ENCODE measurements at regions not wholly inside any gene's neighbourhood (a gene's known extent, or its start where the extent isn't known, plus 50 kb on each side); places are given as distances from the start of the nearest gene placed in this dataset.
"Not testable (repeated sequence)": the region's sequence is repeated elsewhere in the genome, so short reads cannot be mapped to it uniquely, and the experiment has no call there.

GRCh38 chr1:78726686-78727085 is 77.1 kb downstream of the IFI44 start:
- TF ChIP-seq, protein P1, sequence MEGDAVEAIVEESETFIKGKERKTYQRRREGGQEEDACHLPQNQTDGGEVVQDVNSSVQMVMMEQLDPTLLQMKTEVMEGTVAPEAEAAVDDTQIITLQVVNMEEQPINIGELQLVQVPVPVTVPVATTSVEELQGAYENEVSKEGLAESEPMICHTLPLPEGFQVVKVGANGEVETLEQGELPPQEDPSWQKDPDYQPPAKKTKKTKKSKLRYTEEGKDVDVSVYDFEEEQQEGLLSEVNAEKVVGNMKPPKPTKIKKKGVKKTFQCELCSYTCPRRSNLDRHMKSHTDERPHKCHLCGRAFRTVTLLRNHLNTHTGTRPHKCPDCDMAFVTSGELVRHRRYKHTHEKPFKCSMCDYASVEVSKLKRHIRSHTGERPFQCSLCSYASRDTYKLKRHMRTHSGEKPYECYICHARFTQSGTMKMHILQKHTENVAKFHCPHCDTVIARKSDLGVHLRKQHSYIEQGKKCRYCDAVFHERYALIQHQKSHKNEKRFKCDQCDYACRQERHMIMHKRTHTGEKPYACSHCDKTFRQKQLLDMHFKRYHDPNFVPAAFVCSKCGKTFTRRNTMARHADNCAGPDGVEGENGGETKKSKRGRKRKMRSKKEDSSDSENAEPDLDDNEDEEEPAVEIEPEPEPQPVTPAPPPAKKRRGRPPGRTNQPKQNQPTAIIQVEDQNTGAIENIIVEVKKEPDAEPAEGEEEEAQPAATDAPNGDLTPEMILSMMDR (IDR thresholded peaks at IDR 0.05; ENCODE audit: borderline replicate concordance, insufficient read depth, low read depth, low read length): no peak
- H3K4me3 ChIP-seq (ENCODE audit: low read depth, low read length): no peak overlapping the region

DNA sequence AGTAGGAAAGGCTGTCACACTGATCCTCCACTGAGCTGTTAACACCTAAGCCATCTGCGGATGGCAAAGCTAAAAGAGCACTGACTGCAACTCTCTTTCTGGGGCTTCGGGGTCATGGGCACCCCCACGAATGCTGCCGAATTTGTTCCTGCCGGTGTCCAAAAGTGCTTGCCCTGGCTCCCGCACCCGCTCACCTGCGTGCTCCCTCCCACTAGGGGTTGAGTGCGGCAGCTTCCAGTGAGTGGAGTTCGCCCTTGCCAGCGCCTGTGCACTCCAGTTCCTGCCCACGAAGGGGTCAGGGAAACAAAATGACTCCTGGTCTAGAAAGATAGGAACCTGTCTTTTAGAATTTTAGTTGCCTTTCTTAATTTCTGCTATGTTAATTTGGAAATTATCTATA is 78.7 kb downstream of the IFI44 start:
- H3K4me3 ChIP-seq (ENCODE audit: low read depth, low read length): no peak overlapping the region
- TF ChIP-seq, protein P1 (IDR thresholded peaks at IDR 0.05; ENCODE audit: borderline replicate concordance, insufficient read depth, low read depth, low read length): no peak

DNA sequence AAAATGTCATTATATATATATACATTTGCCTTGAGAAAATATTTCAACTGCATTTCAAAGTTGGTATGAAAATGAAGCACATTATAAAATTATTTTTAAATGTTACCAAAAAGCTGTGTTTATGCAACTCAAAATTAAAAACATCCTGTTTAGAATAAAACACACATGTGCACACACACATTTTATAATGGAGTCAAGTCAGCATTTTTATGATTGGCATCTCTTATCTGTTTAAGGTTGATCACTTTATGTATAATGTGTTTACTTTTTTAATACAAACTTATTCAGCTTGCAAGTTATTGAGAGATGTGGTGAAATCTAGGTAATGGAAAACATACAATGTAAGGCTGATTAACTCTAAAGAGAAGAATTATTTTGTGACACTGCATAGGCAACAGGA is 80.4 kb downstream of the IFI44 start:
- H3K4me3 ChIP-seq (ENCODE audit: low read depth, low read length): no peak overlapping the region
- TF ChIP-seq, protein P1 (IDR thresholded peaks at IDR 0.05; ENCODE audit: borderline replicate concordance, insufficient read depth, low read depth, low read length): no peak

DNA sequence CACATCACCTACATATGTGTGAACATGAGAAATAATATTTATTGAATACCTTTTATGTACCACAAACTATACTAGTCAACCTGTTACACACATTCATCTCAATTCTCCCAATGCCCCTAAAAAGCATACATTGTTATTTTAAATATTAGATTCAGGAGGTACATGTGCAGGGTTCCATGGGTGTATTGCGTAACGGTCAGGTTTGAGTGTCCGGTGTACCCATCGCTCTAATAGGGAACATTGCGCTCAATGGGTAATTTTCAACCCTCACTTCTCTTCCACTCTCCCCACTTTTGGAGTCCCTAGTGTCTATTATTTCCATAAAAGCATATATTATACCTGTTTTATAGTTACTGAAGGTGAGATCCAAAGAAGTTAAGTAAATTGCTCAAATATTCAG is 82.0 kb downstream of the IFI44 start:
- no peak overlapping the region for H3K4me3 ChIP-seq (ENCODE audit: low read depth, low read length)
- TF ChIP-seq, protein P1 (IDR thresholded peaks at IDR 0.05; ENCODE audit: borderline replicate concordance, insufficient read depth, low read depth, low read length): no peak

GRCh38 chr1:78737241-78737640 is 87.6 kb downstream of the IFI44 start:
- TF ChIP-seq, protein P1 (IDR thresholded peaks at IDR 0.05; ENCODE audit: borderline replicate concordance, insufficient read depth, low read depth, low read length): no peak
- H3K4me3 ChIP-seq (ENCODE audit: low read depth, low read length): no peak overlapping the region

- H3K4me3 ChIP-seq (ENCODE audit: low read depth, low read length): no peak overlapping the region
- TF ChIP-seq, protein P1 (IDR thresholded peaks at IDR 0.05; ENCODE audit: borderline replicate concordance, insufficient read depth, low read depth, low read length): no peak
Observed at GRCh38 chr1:78743626-78744025, 94.0 kb downstream of the IFI44 start.

DNA sequence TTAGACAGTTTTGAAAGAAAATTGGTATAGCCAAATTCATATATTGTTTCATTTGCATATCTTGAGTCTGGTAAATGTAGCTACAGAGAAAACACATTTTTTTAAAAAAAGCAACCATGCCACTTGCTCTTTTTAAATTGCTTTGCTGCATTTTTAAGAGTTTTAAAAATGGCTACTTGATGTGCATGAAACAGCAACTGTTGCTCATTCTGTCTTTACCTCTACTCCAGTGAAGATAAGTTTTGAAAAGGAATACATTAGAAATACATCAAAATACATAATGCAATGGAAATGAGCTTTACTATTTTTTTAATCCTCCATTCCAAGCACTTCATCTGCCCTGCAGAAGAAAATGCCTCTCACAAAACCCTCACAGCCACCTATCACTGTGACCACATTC is 95.5 kb downstream of the IFI44 start:
- TF ChIP-seq, protein P1 (IDR thresholded peaks at IDR 0.05; ENCODE audit: borderline replicate concordance, insufficient read depth, low read depth, low read length): no peak
- H3K4me3 ChIP-seq (ENCODE audit: low read depth, low read length): no peak overlapping the region

DNA sequence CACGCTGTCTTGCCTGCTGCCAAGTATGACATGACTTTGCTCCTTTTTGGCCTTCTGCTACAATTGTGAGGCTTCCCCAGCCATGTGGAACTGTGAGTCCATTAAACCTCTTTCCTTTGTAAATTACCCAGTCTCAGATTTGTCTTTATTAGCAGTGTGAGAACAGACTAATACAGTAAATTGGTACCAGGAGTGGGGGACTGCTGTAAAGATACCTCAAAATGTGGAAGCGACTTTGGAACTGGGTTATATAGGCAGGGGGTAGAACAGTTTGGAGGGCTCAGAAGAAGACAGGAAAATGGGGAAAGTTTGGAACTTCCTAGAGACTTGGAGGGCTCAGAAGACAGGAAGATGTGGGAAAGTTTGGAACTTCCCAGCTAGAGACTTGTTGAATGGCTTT is 104.0 kb downstream of the IFI44 start:
- H3K4me3 ChIP-seq (ENCODE audit: low read depth, low read length): not testable (repeated sequence)
